Neural crest cell (in vitro differentiated cells): ENCODE measurements at regions not wholly inside any gene's neighbourhood (a gene's known extent, or its start where the extent isn't known, plus 50 kb on each side); places are given as distances from the start of the nearest gene placed in this dataset.

Experiments
- DNase-seq: peaks from one replicate; pipeline ENCODE4 v3.0.0; 2021; ENCODE audit warnings: low read depth, mixed read lengths, low spot score
- H3K27ac Mint-ChIP-seq: one replicate; pipeline ENCODE4 v1.8.0; 2021; ENCODE audit warnings: mild to moderate bottlenecking, mixed read lengths; ENCODE audit not compliant: unreplicated experiment
- H3K27me3 Mint-ChIP-seq: 2 replicates; pipeline ENCODE4 v1.8.0; 2021; ENCODE audit warnings: low read depth, mild to moderate bottlenecking, mixed read lengths
- H3K36me3 Mint-ChIP-seq: 2 replicates; pipeline ENCODE4 v1.8.0; 2021; ENCODE audit warnings: low read depth, mild to moderate bottlenecking, mixed read lengths
- H3K4me1 Mint-ChIP-seq: 2 replicates; pipeline ENCODE4 v1.8.0; 2021; ENCODE audit warnings: mixed read lengths
- H3K4me3 Mint-ChIP-seq: one replicate; pipeline ENCODE4 v1.8.0; 2021; ENCODE audit warnings: mild to moderate bottlenecking, mixed read lengths
- H3K9me3 Mint-ChIP-seq: 2 replicates; pipeline ENCODE4 v1.8.0; 2021; ENCODE audit warnings: mixed read lengths
- CTCF ChIP-seq: fragments of 200-600 bp; sonication (generic); conservative IDR thresholded peaks from 2 replicates; pipeline ENCODE4 v1.5.0; 2021; ENCODE audit warnings: antibody characterized with exemption, mild to moderate bottlenecking

- Mint-ChIP-seq H3K4me1 (peaks cover 28% of the 10 kb centered on the region), H3K4me3 (no peak overlapping the region), H3K9me3 (no peaks in the 10 kb centered on the region), H3K27me3 (no peaks in the 10 kb centered on the region), H3K36me3 (no peaks in the 10 kb centered on the region), H3K27ac (no peak overlapping the region)
- no peak for DNase-seq
- no peak for TF ChIP-seq CTCF
These were observed 224.4 kb upstream of the SMIM31 start for GRCh38 chr4:164529486-164529885.

- TF ChIP-seq CTCF: no peak
- no peaks in the 10 kb centered on the region for H3K9me3 Mint-ChIP-seq
- peaks cover 26% of the 10 kb centered on the region for H3K4me1 Mint-ChIP-seq
- no peaks in the 10 kb centered on the region for H3K27me3 Mint-ChIP-seq
- H3K27ac Mint-ChIP-seq: no peak overlapping the region
- no peak for DNase-seq
- no peaks in the 10 kb centered on the region for H3K36me3 Mint-ChIP-seq
- H3K4me3 Mint-ChIP-seq: no peak overlapping the region
These were observed 222.6 kb upstream of the SMIM31 start for GRCh38 chr4:164531336-164531735.

- peaks cover 5% of the 10 kb centered on the region for H3K9me3 Mint-ChIP-seq
These were observed 217.1 kb upstream of the SMIM31 start for GRCh38 chr4:164536814-164537213.

GRCh38 chr4:164538097-164538496, 215.8 kb upstream of the SMIM31 start:
- no peak for TF ChIP-seq CTCF
- H3K27ac Mint-ChIP-seq: no peak overlapping the region
- no peak overlapping the region for H3K4me3 Mint-ChIP-seq
- H3K4me1 Mint-ChIP-seq: peaks cover 18% of the 10 kb centered on the region
- no peak for DNase-seq
- H3K9me3 Mint-ChIP-seq: peaks cover 5% of the 10 kb centered on the region
- no peaks in the 10 kb centered on the region for H3K36me3 Mint-ChIP-seq
- no peaks in the 10 kb centered on the region for H3K27me3 Mint-ChIP-seq

More at GRCh38 chr4:164536814-164537213, 217.1 kb upstream of the SMIM31 start:
- Mint-ChIP-seq H3K4me3 (no peak overlapping the region), H3K4me1 (peaks cover 18% of the 10 kb centered on the region), H3K27ac (no peak overlapping the region), H3K36me3 (no peaks in the 10 kb centered on the region), H3K27me3 (no peaks in the 10 kb centered on the region)
- DNase-seq: no peak
- TF ChIP-seq CTCF: no peak

GRCh38 chr4:164540987-164541386, 212.9 kb upstream of the SMIM31 start:
- H3K27me3 Mint-ChIP-seq: no peaks in the 10 kb centered on the region
- peaks cover 8% of the 10 kb centered on the region for H3K9me3 Mint-ChIP-seq
- H3K4me1 Mint-ChIP-seq: peaks cover 14% of the 10 kb centered on the region
- no peak overlapping the region for H3K4me3 Mint-ChIP-seq
- H3K36me3 Mint-ChIP-seq: no peaks in the 10 kb centered on the region
- no peak overlapping the region for H3K27ac Mint-ChIP-seq
- DNase-seq: no peak
- TF ChIP-seq CTCF: no peak

- H3K27me3 Mint-ChIP-seq: no peaks in the 10 kb centered on the region
- no peak for DNase-seq
- no peak for TF ChIP-seq CTCF
- peaks cover under 1% of the 10 kb centered on the region for H3K4me1 Mint-ChIP-seq
- H3K27ac Mint-ChIP-seq: no peak overlapping the region
- H3K36me3 Mint-ChIP-seq: no peaks in the 10 kb centered on the region
- H3K9me3 Mint-ChIP-seq: peaks cover 8% of the 10 kb centered on the region
- no peak overlapping the region for H3K4me3 Mint-ChIP-seq
These were observed 211.5 kb upstream of the SMIM31 start for GRCh38 chr4:164542431-164542830.
